ENCODE measurements at regions not wholly inside any gene's neighbourhood (a gene's known extent, or its start where the extent isn't known, plus 50 kb on each side); places are given as distances from the start of the nearest gene placed in this dataset.

- no peak for DNase-seq (ENCODE audit: low spot score)
- 81% methylated on average over 1 of the region's 1 CpG for WGBS
- TF ChIP-seq REST (IDR thresholded peaks at IDR 0.05) = no peak
- no peak for TF ChIP-seq MAX (IDR thresholded peaks at IDR 0.05)
- no peak for TF ChIP-seq RAD21 (IDR thresholded peaks at IDR 0.05)
- TF ChIP-seq ATF3 (IDR thresholded peaks at IDR 0.05) = no peak
- no peak for TF ChIP-seq EGR1 (IDR thresholded peaks at IDR 0.05; ENCODE audit: low read depth in 2 of 2)
- no peak for TF ChIP-seq YY1 (IDR thresholded peaks at IDR 0.05)
- TF ChIP-seq HNF4G (IDR thresholded peaks at IDR 0.05) = no peak
- TF ChIP-seq JUND (IDR thresholded peaks at IDR 0.05) = no peak
- no peak for TF ChIP-seq RXRA (IDR thresholded peaks at IDR 0.05)
- no peaks in the 10 kb centered on the region for H3K9me3 ChIP-seq (ENCODE audit: control insufficient read depth in 4 of 4, low read length in 3 of 4)
- no peaks in the 10 kb centered on the region for H3K27me3 ChIP-seq (ENCODE audit: control insufficient read depth in 4 of 4, insufficient read depth in 4 of 4, low read length in 3 of 4)
- no peak overlapping the region for H3K4me3 ChIP-seq (ENCODE audit: low read depth in 1 of 3, low read length in 3 of 3)
- no peak overlapping the region for H3K9ac ChIP-seq (ENCODE audit: low read depth in 1 of 2, low read length in 2 of 2)
- no peaks in the 10 kb centered on the region for H3K36me3 ChIP-seq (ENCODE audit: control insufficient read depth in 4 of 4, insufficient read depth in 3 of 4, low read depth in 1 of 4, low read length in 3 of 4)
- H3K27ac ChIP-seq (ENCODE audit: low read depth in 1 of 2, low read length in 2 of 2) = no peak overlapping the region
- H3K4me1 ChIP-seq (ENCODE audit: control insufficient read depth in 4 of 4, insufficient read depth in 4 of 4, low read length in 3 of 4) = no peaks in the 10 kb centered on the region
Observed at GRCh38 chr1:219682788-219683187, 69.9 kb upstream of the ZC3H11B start.

GRCh38 chr1:219681876-219682275 lies 69.0 kb upstream of the ZC3H11B start:
- H3K36me3 ChIP-seq (ENCODE audit: control insufficient read depth in 4 of 4, insufficient read depth in 3 of 4, low read depth in 1 of 4, low read length in 3 of 4) = no peaks in the 10 kb centered on the region
- H3K27me3 ChIP-seq (ENCODE audit: control insufficient read depth in 4 of 4, insufficient read depth in 4 of 4, low read length in 3 of 4) = peaks cover 0 to 4% (median 0%) of the 10 kb centered on the region in 4 donors
- DNase-seq (ENCODE audit: low spot score) = no peak
- H3K9me3 ChIP-seq (ENCODE audit: control insufficient read depth in 4 of 4, low read length in 3 of 4) = no peaks in the 10 kb centered on the region
- H3K4me3 ChIP-seq (ENCODE audit: low read depth in 1 of 3, low read length in 3 of 3) = no peak overlapping the region
- no peak overlapping the region for H3K27ac ChIP-seq (ENCODE audit: low read depth in 1 of 2, low read length in 2 of 2)
- H3K9ac ChIP-seq (ENCODE audit: low read depth in 1 of 2, low read length in 2 of 2) = no peak overlapping the region
- no peaks in the 10 kb centered on the region for H3K4me1 ChIP-seq (ENCODE audit: control insufficient read depth in 4 of 4, insufficient read depth in 4 of 4, low read length in 3 of 4)
- WGBS = 73% methylated on average over 1 of the region's 1 CpG
- TF ChIP-seq YY1 (IDR thresholded peaks at IDR 0.05) (no peak), CTCF (IDR thresholded peaks at IDR 0.05; ENCODE audit: low read depth, low read length, missing input control) (no peak), ZBTB33 (IDR thresholded peaks at IDR 0.05) (no peak), HNF4A (conservative IDR thresholded peaks at IDR 0.05) (no peak), FOXA2 (IDR thresholded peaks at IDR 0.05) (no peak), EGR1 (IDR thresholded peaks at IDR 0.05; ENCODE audit: low read depth in 2 of 2) (no peak), ATF3 (IDR thresholded peaks at IDR 0.05) (no peak), JUND (IDR thresholded peaks at IDR 0.05) (no peak), NR2F2 (IDR thresholded peaks at IDR 0.05) (no peak), TAF1 (conservative IDR thresholded peaks at IDR 0.05) (no peak), HNF4G (IDR thresholded peaks at IDR 0.05) (no peak), GABPA (IDR thresholded peaks at IDR 0.05 in 1 of 2, conservative IDR thresholded peaks at IDR 0.05 in 1 of 2) (no peak), FOXA1 (IDR thresholded peaks at IDR 0.05) (no peak), MAX (IDR thresholded peaks at IDR 0.05) (no peak), REST (IDR thresholded peaks at IDR 0.05) (no peak), RAD21 (IDR thresholded peaks at IDR 0.05) (no peak), SP1 (IDR thresholded peaks at IDR 0.05) (no peak)
